HG02970 (cell line): ENCODE measurements at regions not wholly inside any gene's neighbourhood (a gene's known extent, or its start where the extent isn't known, plus 50 kb on each side); places are given as distances from the start of the nearest gene placed in this dataset.
"Not testable (repeated sequence)": the region's sequence is repeated elsewhere in the genome, so short reads cannot be mapped to it uniquely, and the experiment has no call there.

ENCODE experiments used
- ATAC-seq: cut with Tn5 transposase; IDR thresholded peaks from one replicate; pipeline ENCODE4 v1.9.1; 2021; ENCODE audit warnings: mild to moderate bottlenecking, moderate library complexity, moderate number of reproducible peaks; ENCODE audit not compliant: unreplicated experiment, low FRiP score

DNA sequence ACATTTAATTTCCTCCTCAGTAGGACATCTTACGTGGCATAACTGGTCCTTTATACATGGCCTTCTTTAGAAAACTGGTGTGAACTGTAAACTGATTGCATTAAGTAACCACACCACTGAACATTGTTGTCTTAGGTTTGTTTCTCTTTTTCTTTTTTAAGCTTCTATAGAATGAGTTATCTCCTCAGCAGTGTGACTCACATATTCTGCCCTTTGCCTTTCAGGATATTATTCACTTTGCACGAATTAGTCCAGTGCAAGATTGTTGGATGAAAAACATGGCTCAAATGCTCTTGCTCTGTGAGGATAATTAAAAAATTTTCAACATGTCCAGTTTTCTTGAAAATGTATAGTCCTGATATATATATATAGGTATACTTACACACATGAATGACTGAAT lies 147.6 kb downstream of the KBTBD8 start:
- ATAC-seq: no peak

DNA sequence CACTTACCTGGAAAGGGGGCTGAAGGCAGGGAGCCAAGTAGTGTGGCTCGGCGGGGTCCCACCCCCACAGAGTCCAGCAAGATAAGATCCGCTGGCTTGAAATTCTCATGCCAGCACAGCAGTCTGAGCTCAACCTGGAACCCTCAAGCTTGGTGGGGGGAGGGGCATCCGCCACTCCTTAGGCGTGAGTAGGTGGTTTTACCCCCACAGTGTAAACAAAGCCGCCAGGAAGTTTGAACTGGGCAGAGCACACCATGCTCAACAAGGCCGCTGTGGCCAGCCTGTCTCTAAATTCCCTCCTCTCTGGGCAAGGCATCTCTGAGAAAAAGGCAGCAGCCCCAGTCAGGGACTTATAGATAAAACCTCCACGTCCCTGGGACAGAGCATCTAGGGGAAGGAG lies 156.3 kb downstream of the KBTBD8 start:
- ATAC-seq: no peak

DNA sequence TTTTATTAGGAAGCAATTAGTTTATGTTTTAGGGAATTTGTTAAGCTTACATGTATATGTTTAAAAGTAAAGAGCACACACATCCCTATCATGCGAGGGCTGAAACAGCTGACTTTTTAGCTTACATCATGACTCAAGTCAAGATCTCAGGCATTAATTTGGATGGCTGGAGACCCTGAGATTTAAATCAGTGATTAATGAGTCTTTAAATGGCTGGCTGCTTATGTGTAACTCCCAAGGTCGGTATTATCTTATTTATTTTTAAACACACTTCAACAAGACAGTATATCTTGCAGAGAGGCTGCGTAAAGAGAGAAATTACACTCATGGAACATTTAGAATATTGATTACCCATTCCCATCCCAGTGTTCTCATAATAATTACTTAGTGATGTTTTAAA lies 169.4 kb downstream of the KBTBD8 start:
- no peak for ATAC-seq

DNA sequence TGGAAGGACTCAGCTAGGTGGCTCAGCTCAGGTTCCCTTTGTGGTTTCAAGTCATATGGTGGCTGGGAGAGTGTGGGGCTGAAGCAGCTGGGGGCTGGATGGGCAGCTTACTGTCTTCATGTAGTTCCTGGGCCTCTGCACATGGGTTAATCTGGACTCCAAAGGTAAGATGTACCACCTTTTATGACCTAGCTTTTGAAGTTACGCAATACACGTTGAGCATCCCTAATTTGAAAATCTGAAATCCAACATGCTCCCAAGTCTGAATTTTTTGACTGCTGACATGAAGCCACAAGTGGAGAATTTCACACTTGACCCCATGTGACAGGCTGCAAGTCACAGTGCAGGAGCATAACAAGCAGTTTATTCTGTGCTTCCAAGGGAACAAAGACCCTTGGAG lies 173.7 kb downstream of the KBTBD8 start:
- no peak for ATAC-seq

DNA sequence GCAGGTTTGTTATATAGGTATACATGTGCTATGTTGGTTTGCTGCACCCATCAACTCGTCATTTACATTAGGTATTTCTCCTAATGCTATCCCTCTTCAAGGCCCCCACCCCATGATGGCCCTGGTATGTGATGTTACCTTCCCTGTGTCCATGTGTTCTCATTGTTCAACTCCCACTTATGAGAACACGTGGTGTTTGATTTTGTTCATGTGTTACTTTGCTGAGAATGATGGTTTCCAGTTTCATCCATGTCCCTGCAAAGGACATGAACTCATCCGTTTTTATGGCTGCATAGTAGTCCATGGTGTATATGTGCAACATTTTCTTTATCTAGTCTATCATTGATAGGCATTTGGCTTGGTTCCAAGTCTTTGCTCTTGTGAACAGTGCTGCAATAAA lies 175.0 kb downstream of the KBTBD8 start:
- ATAC-seq: not testable (repeated sequence)

DNA sequence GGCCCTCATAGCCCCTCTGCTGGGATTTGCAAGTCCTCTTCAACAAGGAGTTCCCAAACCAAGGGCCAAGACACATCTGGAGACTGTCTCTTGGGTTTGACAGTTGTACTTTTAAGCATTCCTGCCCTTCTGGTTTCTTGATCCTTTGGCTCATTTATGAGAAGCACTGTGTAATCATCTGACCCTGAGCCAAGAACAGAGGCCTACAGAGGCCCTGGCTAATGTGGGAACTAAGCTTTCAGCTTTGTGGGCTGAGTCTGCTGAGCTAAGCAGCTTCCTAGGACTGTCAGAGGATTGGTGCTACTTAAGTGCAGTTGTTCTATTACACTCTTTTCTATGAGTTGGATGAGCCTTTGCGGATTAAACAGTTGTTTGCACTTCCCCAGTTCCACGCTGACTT lies 178.3 kb downstream of the KBTBD8 start:
- ATAC-seq: no peak

DNA sequence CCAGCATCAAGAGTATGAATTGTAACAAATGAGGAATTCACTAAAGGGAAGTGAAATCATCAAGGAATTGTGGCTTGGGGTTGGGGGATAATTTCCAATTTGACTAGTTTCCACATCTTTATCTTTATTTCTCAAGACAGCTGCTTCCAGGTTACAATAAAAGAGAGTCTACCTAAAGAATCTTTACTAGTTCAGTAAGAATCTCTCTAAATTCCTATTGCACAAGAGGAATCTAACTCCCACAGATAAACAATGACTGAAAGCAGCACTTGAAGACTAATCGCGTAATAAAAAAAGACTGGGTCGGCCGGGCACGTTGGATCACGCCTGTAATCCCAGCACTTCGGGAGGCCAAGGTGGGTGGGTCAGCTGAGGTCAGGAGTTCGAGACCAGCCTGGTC lies 194.4 kb downstream of the KBTBD8 start:
- no peak for ATAC-seq

DNA sequence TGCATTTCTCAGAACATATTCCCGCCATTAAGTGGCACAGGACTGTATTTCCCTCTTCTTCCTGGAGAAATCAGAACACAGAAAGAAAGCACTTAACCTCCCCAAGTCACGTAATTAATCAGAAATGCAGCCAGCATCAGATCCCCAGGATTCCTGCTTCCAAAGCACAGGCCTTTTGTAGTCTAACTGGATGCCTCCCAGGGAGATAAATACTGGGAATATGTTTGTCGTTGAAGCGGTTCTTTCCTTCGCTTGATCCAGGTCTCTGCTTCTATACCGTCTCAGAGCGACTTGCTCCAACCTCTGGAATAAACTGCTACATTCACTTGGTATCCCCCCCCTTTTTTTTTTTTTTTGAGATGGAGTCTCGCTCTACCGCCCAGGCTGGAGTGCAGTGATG lies 198.6 kb downstream of the KBTBD8 start:
- no peak for ATAC-seq

DNA sequence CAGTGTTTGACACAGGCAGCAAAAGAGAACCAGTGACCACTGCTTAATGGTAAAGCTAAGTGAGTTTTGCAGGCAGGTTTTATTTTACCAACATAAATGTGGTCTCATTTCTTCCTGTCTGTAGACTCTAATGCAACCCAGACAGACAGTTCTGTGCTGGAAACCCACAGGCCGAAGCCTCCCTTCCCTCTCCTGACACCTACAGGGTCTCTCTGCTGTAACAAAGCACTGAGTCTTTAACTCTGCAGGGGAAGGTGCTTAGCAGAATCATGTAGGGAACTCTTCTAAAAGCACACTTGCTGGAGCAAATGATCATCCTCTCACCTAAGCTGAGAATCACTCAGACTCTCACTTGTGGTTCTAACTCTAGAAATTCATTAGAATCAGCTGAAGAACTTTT lies 200.3 kb downstream of the KBTBD8 start:
- no peak for ATAC-seq

DNA sequence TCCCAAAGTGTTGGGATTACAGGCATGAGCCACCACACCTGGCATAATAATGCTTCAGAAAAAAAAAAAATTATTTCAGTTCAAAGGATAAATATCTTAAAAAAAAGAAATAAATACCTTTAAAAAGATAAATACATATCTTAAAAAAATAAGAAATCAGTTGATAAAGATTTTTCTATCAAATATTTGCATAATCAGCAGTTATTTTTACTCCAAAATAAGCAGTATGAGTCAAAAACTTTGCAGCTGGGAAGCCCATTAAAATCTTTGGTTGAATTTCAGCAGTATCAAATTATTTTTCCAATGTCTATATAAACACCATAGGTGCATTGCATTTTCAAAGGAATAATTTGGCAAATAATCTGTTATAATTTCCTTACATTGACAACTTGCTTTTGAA lies 202.5 kb downstream of the KBTBD8 start:
- no peak for ATAC-seq

DNA sequence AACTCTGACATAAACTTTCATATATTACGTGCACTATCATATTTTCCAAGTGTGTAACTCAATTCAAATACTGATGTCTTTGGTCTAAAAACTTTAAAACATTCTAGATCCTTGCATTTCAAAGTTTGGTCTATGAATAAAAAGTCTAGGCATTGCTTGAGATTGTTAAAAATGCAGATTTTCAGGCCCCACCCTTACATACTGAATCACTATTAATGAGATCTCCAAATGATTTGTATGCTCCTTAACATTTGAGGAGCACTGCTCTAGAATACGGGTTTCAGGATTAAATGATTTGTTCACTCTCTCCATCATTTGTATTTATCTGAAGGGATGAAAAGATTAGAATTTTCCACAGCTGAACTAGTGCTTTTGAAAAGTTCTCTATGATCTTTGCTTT lies 202.9 kb downstream of the KBTBD8 start:
- no peak for ATAC-seq

DNA sequence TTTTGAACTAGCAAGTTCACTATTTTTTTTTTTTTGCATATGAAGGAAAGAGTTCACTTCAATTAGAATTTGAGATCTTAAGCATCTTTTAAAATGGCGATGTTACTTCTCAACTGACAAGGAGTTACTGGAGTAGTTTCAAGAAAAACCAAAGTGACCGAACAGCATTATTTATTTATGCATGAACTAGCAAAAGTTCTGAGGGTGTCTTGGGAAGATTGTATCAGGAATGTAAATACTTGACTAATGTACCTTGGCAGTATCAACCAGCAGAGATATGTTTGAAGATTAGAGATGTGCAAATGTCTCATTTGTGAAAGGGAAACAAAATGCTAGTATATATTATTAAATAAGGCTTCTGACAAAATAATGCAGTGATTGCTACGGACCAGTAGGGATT lies 203.9 kb downstream of the KBTBD8 start:
- ATAC-seq: no peak

DNA sequence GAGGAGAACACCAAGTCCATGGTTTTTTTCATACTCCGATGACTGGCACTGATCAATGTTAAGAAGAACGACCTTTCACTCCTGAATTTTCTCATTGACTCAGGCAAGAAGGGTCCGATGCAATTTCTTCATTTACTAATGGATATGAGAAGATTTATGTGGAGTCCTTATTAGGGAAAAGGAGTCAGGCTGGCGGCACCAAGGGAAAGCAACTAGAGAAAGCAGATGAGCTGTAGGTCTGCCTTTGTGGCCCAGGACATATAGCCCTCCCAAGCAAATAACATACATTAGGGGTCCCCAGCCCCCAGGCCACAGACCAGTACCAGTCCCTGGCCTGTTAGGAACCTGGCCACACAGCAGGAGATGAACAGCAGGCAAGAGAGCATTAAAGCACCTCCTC lies 206.8 kb downstream of the KBTBD8 start:
- ATAC-seq: no peak

DNA sequence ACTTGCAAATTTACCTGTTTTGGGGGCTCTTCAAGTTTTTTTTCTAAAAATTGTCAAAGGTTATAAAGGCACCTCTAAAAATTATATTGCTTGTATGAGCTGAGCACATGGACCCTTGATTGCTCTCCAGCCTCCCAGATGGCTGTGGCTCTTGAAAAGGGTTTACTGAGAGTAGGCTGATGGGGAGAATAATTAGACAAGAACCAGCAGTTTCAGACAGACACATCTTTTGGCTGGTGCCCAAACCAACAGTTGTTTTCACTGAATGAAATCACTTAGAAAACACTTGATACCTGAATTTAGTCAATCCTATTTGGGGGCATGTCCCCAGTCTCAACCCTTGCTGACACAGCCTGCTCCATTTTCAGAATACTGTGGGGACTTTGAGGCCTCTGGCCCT lies 217.6 kb downstream of the KBTBD8 start:
- no peak for ATAC-seq

DNA sequence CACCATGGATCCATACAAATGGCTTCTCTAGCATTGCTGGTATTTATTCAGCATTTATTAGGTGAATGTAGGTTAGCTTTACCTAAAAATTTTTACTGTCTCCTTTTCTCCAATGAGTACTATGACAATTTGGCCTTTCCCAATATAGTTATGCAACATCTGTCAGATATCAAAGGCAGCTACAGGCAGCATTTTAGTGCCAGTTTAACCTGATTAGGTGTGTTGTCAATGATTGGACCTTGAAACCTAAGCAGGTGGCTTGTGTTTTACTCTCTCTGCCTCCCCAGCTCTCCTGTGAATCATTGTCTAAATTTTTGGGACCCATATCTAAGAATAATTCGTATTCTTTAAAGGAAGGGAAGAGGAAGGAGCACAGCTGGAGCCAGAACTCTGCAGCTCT lies 228.9 kb downstream of the KBTBD8 start:
- no peak for ATAC-seq

DNA sequence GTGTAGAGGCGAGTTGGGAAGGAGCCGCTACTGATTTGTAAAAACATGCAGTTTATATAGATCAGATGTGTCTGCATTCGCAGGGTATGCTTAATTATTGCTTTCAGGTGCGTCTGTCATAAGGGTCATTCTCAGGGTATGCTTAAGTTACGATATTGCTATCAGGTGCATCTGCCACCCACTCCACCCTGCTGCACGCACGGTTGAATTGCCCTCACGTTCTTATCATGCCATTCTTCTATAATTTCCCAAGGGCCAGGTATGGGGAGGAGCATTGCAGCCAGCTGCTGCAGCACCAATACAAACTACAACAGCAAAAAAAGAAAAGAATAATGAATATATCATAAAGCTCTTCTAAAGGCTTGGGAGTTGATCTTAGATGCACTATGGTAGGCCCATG lies 230.0 kb downstream of the KBTBD8 start:
- ATAC-seq: no peak

DNA sequence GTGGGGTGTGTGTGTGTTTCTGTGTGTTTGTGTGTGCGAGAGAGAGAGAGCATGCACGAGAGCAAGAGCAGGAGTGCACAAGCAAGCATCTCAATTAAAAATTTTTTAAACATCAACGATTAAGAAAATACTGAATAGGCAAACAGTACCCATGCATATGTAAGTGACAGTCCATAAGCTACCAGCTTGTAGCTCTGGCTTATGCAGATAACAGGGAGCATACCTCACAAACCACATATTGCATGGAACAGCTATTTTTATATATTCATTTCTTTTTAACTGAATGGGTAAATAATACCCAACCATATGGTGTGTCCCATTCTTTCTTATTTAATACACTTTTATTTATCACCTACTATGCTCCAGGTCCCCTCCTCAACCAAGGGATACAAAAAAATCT lies 234.5 kb downstream of the KBTBD8 start:
- no peak for ATAC-seq

DNA sequence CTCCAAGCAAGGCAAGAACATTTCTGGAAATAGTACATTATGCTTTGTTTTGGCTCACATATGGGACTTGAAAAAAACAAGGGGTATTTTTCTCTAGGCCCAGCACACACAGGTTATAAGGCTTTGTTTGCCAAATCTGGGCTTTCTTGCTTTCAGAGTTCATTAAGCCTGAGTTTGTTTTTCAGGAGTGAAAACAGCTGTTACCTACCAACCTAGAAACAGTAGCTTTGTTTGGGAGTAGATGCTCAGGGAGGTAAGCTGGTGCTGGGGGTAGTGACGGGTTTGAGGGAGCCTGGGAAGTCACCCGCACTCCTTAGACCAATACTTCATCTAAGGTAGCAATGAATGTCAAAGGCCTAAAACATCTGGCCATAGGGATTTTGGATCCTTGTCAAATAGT lies 241.2 kb downstream of the KBTBD8 start:
- no peak for ATAC-seq

DNA sequence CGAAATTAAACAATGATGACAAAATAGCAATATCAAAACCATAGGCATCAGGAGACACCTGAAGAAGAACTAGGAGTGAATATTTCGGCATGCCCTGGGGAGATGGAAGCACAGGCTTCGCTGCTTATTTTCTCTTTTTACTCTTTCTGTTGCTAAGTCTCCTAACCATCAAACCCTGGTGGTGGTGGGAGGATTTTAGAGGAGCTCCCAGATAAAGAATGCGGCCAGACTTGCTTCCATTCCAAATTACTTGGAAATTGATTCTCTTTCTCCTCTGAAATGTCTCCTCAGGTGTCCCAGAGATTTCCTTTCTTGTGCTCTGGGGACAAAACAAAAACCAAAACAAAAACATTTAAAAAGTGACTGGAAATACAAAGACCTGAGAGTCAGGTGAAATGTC lies 243.0 kb downstream of the KBTBD8 start:
- no peak for ATAC-seq

DNA sequence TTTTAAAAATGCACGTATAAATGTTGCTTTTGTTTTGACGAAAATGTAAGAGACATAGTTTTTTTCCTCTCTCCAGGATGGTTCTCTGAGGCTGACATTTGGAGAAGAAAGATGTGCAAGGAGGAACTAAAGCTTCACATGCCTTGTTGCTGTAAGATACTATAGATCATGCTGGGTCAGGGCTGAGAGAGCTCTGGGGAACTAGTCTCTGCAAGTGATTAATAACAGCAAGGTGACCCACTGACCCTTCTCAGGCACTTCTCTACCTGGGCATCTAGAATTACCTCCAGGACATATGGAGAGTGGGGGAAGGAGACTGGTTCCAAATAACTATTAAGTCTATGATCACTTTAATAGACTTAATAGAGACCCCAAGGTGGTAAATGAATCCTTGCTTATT lies 246.0 kb downstream of the KBTBD8 start:
- ATAC-seq: no peak

DNA sequence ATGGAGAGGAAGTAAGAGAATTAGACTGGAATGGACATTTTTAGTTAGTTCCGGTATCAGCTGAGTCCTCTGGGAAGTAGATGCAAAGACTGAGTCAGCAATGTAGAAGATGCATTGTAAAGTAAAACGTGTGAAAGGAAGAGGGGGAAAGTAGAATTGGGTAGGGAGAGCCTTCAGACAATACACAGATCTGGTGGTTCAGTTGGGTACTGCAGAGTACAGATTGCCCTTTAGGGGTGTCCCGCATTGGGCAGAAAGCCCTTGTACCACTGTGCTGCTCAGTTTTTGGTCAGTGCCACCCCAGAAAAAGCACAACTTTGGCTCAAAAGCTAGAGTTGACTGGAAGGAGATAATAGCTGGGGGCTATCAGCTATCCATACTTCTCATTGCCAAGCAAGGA lies 247.4 kb downstream of the KBTBD8 start:
- ATAC-seq: no peak

DNA sequence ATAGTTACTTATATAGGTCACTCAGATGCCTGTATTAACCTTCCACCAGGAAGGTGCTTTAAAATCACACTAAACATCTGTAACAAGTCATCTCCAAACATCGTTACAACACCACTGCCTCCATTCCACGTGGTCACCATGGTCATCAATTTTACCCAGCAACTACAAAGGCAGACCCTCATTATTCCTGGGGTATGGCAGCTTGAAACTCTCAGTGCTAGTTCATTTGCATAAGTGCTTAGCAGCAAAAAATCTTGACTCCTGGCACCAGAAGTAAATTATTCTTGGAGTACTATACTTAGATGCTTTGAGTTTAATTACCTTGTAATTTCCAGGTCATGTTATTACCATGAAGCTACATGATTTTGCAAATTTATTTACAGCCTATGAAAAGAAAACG lies 250.6 kb downstream of the KBTBD8 start:
- no peak for ATAC-seq

DNA sequence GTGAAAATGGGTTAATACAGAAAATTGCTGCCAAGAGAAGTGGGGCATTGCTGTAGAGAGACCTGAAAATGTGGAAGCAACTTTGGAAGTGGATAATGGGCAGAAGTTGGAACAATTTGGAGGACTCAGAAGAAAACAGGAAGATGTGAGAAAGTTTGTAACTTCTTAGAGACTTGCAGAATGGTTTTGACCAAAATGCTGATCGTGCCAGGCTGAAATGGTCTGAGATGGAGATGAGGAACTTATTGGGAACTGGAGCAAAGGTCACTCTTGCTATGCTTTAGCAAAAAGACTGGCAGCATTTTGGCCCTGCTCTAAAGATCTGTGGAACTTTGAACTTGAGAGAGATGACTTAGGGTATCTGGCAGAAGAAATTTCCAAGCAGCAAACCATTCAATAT lies 254.8 kb downstream of the KBTBD8 start:
- ATAC-seq: not testable (repeated sequence)
